DMS114 treated with DMSO at 0.1 percent for 48 hours (cell line): ENCODE measurements at regions not wholly inside any gene's neighbourhood (a gene's known extent, or its start where the extent isn't known, plus 50 kb on each side); places are given as distances from the start of the nearest gene placed in this dataset.
"Not testable (repeated sequence)": the region's sequence is repeated elsewhere in the genome, so short reads cannot be mapped to it uniquely, and the experiment has no call there.

ENCODE experiments used
- DNase-seq: peaks from one replicate; lab custom pipeline; 2025; ENCODE audit not compliant: unreplicated experiment; lab: John Stamatoyannopoulos, UW

DNA sequence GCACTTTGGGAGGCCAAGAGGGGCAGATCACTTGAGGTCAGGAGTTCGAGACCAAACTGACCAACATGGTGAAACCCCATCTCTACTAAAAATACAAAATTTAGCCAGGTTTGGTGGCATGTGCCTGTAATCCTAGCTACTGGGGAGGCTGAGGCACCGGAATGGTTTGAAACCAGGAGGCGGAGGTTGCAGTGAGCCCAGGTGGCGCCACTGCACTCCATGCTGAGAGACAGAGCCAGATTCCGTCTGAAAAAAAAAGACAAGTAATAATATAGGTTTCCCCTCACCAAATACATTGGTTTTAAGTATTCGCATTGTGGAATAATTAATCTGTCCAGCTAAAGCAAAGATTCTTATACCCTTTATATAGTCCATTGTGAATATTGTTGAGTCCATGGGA lies 1544.6 kb downstream of the OLFM4 start:
- no peak for DNase-seq

DNA sequence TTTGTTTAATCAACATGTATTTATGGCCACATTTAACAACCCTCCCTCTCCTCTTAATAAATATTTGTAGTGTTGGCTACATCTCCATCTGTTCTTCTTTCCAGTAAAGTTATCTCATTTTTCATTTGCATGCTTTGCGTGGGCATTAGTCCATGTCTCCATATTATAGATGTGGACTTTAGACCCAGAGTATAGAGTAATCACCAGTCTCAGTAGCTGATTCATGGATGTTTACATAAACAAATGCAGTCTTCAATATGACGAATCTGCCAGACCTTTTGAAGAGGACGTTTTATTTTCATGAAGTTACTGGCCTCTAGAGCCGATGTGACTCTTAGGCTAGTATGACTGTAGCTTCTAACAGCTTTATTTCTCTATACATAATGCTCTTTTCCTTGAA lies 1546.2 kb downstream of the OLFM4 start:
- DNase-seq, result no peak

DNA sequence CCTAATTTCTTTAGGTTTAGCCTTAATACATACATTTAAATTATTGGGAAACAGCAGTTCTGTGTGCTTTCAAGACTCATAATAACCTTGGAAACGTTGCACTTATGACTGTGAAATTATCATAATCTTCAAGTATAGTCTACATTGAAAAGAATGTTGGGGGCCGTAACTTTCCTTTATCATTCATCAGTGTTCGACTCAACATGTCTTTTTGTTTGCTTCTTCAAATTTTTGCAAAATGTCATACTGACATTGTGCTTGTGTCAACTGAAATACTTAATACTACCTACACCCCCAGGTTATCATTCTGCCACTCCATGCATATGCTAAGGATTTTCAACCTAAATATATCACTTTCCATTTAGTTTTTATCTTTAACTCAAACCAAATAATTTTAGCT lies 1562.9 kb downstream of the OLFM4 start:
- no peak for DNase-seq

DNA sequence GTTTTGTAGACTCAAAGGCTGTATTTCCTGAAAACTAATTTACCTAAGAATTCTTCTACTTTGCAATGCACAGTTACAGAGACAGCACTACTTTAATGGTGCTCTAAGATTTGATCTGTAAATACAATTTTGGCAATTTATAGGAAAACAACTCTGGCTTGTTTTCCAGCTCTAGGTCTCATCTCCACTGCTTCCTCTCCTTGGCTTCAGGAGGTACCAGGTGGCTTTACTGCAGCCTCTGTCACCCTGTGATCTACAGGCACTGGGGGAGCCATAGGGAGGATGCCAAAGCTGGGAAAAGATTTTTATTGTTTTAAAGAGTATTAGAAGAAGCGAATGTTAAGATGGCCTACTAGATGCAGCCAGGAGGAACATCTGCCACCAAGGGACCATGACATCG lies 1563.6 kb downstream of the OLFM4 start:
- DNase-seq, result no peak

DNA sequence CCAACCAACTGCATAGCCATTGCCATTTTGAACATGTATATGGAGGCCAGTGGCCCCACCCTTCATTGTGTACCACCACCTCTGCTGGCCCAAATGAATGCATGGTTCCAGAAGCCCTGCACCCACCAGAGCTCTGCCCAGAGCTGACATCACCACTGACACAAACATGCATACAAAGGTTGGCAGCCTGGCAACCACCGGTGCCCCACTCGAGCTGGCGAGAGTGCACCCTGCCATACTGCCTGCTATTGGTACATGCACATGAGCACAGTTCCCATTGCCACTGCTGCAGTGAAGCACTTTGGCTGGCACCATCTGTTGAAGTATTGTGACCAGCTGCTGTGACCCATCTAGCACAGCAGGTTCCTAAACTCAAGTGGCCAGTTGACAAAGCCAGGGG lies 1564.9 kb downstream of the OLFM4 start:
- DNase-seq, result no peak

DNA sequence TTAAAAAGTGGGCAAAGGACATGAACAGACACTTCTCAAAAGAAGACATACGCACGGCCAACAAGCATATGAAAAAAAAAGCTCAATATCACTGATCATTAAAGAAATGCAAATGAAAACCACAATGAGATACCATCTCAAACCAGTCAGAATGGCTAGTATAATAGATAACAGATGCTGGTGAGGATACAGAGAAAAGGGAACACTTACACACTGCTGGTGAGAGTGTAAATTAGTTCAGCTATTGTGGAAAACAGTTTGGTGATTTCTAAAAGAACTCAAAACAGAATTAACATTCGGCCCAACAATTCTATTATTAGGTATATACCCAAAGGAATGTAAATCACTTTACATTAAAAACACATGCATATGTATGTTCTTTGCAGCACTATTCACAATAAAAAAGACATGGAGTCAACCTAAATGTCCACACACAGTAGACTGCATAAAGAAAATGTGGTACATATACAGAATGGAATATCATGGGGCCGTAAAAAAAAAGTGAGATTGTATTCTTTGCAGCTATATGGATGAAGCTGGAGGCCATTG lies 1569.0 kb downstream of the OLFM4 start:
- DNase-seq, result no peak

DNA sequence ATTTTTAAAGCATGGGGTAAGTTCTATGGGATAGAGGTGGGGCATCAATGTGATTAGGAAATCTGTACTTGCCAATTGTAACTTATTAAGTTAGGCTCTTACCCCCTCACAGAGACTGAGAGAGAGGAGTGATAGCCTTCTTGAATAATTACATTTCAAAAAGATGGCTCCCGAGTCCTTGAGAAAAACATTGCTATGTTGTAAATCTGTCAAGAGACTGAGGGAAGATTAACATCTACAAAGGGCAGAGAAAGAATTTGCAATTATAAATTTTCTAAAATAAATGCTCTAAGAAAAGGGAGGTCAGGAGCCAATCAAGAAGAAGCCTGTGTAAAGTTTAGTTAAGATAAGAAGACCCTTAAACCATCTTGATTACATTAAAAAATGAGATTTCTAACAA lies 1570.8 kb downstream of the OLFM4 start:
- DNase-seq, result no peak

DNA sequence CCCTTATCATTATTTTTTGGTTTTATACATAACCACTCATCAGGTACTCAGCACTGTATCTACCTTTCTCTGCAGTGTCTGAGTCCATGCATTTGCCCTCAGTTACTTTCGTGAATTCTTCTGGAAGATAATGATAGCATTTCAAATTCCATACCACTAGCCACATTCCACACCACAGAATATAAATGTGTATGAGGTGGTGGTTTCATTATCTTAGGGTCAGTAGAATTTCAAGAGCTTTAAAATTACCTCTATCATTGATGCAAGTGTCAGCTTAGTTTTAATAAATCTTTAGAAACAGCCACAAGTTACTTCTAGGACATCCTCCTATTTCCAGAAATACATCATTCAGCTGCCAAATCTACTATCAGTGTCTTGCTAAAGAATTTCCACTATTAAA lies 1578.3 kb downstream of the OLFM4 start:
- DNase-seq, result no peak

DNA sequence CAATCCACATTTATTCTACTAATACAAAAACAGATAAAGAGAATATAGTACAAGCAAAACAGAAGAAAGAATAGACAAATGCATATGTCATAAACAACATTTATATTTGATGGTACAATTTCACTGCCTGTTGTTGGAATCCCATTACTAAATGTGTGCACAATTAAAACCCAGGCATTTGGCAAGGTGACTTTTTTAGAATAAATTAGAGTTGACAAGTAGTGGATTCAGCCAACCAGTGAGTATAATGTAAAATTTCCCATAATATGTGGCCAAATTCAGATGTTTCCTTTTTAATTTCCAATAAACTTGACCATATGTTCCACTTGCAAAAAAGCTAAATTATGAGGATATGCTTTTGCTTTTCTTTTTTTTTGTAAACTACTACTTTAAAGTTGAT lies 1578.8 kb downstream of the OLFM4 start:
- DNase-seq, result no peak

DNA sequence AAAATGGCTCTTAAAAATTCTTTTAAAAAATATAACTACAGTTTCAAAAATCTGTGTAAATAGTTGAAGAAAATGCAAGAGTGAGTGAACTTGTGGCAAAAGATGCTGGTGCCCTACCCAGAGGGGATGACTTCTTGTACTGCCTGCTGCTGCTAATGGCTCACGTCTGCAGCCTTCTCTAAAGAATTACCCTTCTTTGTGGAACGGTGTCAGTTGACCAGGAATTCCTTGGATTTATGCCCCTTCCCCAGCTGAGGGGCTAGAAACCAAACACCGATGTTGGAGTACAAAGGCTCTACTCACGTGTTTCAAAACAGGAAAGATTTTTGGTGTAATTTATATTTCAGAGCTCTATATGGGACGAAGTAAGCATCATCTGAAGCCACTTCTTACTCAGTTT lies 1582.8 kb downstream of the OLFM4 start:
- no peak for DNase-seq

DNA sequence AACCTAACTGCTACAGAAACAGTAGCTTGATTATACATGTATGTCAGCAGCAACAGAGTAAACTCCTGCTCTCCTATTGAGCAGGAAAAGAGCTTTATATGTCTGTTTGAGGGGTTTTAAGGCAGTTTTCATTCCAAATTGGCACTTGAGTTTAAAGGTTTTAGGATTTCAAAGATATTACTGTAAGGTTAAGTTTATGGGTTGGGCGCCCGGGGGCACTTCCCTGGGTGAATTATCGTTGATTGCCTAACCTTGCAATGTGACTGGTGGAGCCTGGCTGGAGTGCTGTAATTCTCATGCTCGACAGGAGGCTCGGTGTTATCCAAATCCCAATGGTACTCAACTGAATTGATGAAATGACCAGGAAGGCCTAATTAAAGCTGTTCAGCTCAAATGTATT lies 1586.1 kb downstream of the OLFM4 start:
- no peak for DNase-seq

DNA sequence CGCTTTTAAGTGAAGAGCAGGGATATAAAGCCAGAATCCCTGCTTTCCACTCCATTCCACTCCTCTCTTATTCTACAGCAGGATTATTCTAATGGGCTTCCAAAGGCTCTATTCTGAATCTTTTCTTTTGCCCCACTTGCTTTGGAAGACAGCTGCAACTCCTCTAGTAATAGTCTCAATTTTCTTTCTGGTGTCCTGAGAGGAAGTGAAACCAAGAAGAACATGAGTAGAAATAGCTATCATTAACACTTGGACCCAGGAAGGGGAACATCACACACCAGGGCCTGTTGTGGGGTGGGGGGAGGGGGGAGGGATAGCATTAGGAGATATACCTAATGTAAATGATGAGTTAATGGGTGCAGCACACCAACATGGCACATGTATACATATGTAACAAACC lies 1597.9 kb downstream of the OLFM4 start:
- not testable (repeated sequence) for DNase-seq

DNA sequence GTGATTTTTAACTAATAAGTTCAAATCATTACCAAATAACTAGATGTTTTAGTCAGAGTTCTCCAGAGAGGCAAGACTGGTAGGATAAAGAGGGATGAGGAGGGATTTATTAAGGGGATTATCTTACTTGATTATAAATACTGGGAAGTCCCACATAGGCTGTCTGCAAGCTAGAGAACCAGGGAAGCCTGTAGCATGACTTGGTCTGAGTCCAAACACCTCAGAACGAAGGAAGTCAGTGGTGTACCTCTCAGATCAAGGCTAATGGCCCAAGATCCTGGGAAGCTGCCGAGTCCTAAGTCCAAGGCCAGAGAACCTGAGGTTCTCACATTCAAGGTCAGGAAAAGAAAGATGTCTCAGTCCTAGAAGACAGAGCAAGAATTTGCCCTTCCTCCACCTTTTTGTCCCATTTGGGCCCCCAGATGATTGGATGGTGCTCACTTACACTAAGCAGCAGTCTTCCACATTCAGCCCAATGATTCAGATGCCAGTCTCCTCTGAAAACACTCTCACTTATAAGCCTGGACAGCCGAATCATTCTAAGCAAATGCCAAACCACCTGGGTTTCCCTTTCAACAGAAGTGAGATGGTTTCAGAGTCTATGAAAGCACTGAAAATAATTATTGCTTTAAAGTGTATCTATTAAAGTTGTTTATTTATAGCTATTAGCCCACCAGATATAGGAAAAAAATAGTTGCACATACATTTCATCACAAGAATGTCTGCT lies 1599.2 kb downstream of the OLFM4 start:
- no peak for DNase-seq

DNA sequence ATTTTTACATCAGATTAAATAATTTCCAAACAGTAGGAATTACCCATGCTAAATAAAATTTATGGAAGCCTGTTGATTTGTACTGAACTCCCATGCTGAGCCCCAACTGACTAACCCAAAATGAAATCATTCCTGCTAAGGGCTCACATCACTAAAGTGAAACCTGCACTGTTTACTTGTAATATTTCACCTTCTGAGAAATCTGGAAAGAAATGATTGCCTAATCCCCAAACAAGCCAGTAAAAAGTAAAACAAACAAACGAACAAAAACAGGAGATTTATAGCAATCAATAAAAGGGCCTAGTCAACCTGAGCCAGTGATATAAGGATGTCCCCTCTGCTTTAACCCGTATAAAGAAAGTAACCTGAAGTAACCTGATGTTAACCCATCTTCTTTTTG lies 1599.8 kb downstream of the OLFM4 start:
- no peak for DNase-seq

DNA sequence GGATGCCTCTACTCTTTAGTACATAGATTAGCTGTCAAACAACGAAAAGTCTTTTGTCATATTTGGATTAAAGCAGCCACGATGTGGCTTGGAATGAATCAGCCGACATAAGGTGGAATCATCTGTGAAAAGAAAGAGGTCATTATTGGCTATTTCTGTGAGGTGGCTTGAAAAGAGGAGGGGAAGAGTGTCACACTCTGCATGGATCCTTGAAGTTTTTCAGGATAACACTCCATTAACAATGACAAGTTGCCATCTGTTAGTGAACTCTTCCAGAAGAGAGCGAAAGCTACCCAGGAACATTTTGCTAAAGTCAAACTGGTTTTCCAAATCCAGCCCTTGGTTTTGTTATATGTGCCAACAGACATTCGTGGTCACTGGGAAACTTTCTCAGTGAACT lies 1604.8 kb downstream of the OLFM4 start:
- no peak for DNase-seq

DNA sequence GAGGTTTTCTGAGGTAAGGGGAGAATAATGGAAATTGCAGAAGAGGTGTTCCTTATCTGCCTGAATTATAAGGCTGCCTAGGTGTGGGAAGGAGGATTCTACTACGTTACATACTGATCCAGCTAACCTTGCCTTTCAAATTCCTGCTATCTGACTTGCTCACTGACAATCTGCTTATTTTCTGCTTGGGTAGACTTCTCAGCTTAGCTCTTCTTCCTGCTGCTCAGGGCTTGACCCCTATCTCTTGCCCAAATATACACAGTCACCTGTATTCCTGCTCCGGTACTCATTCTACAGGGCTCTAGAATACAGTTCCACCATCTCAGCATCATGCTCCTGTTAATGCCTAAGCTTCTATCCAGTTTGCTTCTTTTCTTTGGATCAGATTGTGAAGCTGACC lies 1607.6 kb downstream of the OLFM4 start:
- no peak for DNase-seq

DNA sequence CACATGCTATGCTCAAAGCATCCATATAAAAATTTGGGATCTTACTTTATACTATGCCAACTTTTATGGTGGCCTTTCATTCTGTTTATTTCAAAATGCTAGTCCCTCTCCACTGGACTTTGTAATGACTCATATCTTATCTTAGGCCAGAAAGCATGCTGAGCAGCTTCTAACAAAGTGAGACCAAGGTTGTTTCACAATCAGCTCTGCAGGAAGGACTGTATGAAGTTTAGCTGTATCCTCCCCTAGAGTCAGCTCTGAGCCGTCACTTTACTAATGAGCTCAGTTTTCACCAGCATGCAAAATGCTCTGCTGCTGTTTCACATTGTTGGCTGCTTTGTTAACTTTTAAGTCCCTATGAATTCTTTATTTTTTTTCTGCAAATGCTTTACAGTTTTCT lies 1608.8 kb downstream of the OLFM4 start:
- no peak for DNase-seq

DNA sequence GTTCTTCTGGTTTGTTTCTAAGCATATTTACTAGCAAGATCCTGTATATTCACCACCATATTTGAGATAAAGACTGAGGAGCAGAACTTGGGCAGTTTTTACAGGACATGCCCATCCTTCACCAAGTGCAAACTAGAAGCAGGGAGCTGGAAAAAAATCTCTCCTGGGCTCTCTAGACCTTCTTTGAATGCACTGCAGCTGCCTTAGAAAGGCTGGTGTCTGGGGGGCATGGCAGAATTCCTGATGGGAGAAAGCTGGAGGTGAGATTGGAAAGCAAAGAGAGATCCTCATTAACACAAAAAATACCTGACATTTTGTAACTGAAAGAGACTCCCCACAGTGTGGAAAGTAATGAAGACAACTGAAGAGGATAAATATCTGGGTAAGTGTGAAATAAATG lies 1612.1 kb downstream of the OLFM4 start:
- DNase-seq, result no peak

DNA sequence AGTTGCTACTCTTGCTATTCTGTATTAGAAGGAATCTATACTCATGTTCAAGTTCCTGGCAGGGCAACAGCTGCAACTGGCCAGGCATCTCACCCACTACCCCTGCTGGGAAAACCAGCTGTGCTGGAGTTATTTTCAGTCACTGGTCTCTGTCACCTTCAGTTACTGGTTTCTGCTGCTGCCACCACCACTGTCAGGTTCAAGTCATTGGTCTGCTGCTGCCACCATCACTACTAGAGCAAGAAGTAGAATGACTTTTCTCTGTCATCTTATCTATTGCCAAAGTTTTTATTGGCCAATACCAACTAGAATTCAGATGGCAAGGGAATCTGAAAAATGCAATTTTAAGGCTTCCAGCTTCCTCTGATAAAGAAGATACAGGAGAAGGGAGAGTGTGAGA lies 1615.2 kb downstream of the OLFM4 start:
- DNase-seq, result no peak

DNA sequence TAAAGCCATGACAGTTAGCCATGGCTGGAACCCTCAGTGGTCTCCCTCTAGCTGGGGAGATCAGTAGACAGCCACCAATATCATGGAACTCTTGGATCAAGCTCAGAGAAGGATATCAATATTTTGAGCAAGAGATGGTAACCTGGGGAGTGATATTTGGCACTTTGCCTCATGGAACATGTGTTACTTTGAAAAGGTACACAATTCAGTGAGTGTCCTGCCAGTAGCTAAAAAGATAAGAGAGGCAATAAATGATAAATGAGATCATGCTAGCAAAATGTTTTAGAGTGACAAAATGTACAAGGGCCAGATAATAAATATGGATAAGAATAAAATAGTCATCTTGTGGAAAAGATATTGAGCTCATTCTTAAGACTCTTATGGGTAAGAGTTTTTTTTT lies 1618.7 kb downstream of the OLFM4 start:
- DNase-seq, result no peak

DNA sequence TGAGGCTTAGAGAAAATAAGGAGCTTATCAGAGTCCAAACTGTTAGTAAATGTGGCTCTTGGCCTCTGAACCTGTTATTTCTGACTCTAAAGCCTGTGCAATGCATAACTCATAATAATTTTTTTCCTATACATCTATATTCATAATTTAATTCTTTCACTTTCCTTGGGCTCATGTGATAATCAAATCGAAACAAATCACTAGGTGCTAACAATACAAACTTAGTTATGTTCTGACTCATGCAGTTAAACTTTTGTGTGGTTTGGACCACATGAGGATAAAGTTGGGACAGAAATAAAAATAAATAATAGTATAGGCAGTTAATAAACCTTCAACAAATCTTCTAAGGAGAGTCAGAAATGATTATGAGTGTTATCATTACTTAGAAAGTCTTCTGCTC lies 1629.0 kb downstream of the OLFM4 start:
- DNase-seq, result no peak

DNA sequence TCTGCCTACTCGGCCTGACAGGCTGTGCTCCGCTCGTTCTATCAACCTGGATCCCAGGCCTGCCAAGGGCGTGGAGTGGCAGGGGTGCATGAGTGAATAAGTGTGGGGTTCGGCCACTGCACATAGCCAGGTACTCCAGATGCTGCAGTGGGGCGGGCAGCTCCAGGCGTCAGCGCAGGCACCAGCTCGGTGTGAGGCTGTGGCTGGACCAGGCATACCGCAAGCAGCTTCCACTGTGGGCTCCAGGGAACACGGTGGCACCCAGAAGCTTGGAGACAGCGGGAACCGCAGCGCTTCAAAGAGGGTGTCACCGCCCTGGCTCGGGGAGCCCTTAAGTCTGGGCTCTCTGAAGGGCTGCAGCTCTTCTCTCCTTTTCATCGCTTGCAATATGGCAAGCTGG lies 1630.2 kb downstream of the OLFM4 start:
- DNase-seq, result no peak

DNA sequence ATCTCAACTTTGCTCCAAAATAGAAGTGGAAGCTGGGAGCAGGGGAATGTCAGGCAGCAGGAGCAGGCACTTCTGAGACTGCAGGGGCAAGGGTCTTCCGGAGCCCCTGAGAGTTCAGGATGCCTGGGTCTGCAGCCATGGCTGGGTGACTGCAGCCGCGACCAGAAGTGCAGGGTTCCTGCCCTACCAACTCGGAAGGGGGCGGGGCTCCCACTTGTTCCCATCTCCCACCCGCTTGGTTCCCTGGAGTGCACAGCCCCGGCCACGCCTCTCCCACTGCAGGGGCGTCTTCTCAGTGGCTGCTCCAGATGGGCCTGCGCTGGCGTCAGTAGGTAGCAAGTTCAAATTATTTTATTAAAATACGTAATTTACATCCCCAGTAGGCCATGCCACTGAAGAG lies 1631.7 kb downstream of the OLFM4 start:
- no peak for DNase-seq
